OCI-LY7 (cell line): ENCODE measurements at regions not wholly inside any gene's neighbourhood (a gene's known extent, or its start where the extent isn't known, plus 50 kb on each side); places are given as distances from the start of the nearest gene placed in this dataset.

ENCODE experiments used
- CTCF ChIP-seq: fragments of 200-600 bp; sonication (generic); conservative IDR thresholded peaks from 2 replicates; pipeline ENCODE4 v1.5.1; 2014; ENCODE audit warnings: mild to moderate bottlenecking, antibody characterized with exemption, low read length, moderate library complexity, mixed read lengths
- EZH2phosphoT487 ChIP-seq: fragments of 200-600 bp; sonication (generic); IDR thresholded peaks from 2 replicates; pipeline ENCODE4 v1.6.1; 2018; ENCODE audit warnings: low read depth, borderline replicate concordance, mild to moderate bottlenecking, mixed run types, antibody characterized with exemption, low read length, moderate library complexity, mixed read lengths

- TF ChIP-seq CTCF (no peak), EZH2phosphoT487 (no peak)
Measured at GRCh38 chr12:70190262-70191010, 52.8 kb upstream of the CNOT2 start.
